ENCODE measurements at regions not wholly inside any gene's neighbourhood (a gene's known extent, or its start where the extent isn't known, plus 50 kb on each side); places are given as distances from the start of the nearest gene placed in this dataset.

DNA sequence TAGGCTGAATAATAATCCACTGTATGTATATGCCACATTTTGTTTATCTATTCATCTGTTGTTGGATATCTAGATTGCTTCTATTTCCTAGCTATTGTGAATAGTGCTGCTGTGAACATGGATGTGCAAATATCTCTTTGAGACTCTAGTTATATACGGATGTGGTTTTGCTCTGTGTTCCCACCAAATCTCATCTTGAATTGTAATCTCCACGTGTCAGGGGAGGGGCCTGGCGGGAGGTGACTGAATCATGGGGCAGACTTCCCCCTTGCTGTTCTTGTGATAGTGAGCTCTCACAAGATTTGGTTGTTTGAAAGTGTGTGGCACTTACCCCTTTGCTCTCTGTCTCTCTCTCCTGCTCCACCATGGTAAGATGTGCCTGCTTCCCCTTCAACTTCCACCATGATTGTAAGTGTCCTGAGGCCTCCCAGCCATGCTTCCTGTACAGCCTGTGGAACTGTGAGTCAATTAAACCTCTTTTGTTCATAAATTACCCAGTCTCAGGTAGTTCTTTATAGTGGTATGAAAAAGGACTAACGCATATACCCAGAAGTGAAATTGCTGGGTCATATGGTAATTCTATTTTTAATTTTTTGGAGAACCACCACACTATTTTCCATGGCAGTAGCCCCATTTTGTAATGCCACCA lies 86.1 kb upstream of the UPP2 start:
- Histone ChIP-seq H3K9ac (ENCODE audit: low read length) (no peak overlapping the region), H3K79me2 (ENCODE audit: insufficient read depth, low read length) (no peaks in the 10 kb centered on the region), H3K27me3 (ENCODE audit: low read length) (no peaks in the 10 kb centered on the region), H3K4me2 (ENCODE audit: low read depth, low read length, poor library complexity, severe bottlenecking) (no peak overlapping the region), H3K27ac (ENCODE audit: low read depth, low read length) (no peak overlapping the region), H3K4me3 (ENCODE audit: insufficient read depth, low read length, poor library complexity, severe bottlenecking) (no peak overlapping the region), H4K20me1 (ENCODE audit: low read depth, low read length) (no peaks in the 10 kb centered on the region), H3K9me2 (replicated peaks; ENCODE audit: insufficient read depth, low read length) (no peaks in the 10 kb centered on the region), H3K9me3 (ENCODE audit: insufficient read depth, low read length) (no peaks in the 10 kb centered on the region), H2AFZ (ENCODE audit: low read depth, low read length, severe bottlenecking) (no peak overlapping the region), H3F3A (ENCODE audit: insufficient read depth) (no peaks in the 10 kb centered on the region), H3K36me3 (ENCODE audit: low read length) (no peaks in the 10 kb centered on the region)
- TF ChIP-seq, protein P1, sequence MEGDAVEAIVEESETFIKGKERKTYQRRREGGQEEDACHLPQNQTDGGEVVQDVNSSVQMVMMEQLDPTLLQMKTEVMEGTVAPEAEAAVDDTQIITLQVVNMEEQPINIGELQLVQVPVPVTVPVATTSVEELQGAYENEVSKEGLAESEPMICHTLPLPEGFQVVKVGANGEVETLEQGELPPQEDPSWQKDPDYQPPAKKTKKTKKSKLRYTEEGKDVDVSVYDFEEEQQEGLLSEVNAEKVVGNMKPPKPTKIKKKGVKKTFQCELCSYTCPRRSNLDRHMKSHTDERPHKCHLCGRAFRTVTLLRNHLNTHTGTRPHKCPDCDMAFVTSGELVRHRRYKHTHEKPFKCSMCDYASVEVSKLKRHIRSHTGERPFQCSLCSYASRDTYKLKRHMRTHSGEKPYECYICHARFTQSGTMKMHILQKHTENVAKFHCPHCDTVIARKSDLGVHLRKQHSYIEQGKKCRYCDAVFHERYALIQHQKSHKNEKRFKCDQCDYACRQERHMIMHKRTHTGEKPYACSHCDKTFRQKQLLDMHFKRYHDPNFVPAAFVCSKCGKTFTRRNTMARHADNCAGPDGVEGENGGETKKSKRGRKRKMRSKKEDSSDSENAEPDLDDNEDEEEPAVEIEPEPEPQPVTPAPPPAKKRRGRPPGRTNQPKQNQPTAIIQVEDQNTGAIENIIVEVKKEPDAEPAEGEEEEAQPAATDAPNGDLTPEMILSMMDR (IDR thresholded peaks at IDR 0.05; ENCODE audit: insufficient read depth, low read length, poor library complexity, severe bottlenecking): no peak
- TF ChIP-seq EZH2phosphoT487 (conservative IDR thresholded peaks at IDR 0.05; ENCODE audit: low read length): no peak

DNA sequence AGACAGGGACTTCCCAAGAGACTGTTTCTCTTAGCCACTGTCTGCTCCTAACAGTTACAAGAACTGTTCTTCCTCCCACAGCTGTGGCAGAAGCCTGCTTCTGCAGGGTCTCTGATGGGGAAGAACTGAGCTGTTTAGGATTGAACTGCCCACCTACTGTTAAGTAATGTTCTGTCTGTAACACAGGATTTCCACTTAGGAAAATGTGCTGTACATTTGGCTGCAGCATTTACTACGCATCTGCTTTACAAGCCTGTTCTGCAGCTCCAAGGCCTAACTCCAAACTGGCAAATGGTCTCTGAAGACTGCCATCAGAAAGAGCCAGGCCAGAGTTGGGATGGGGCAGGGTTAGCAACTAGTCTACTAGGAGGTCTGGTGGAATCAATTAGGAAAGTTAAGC lies 87.8 kb upstream of the UPP2 start:
- no peak overlapping the region for H3K4me2 ChIP-seq (ENCODE audit: low read depth, low read length, poor library complexity, severe bottlenecking)
- no peak overlapping the region for H3K9ac ChIP-seq (ENCODE audit: low read length)
- no peak overlapping the region for H2AFZ ChIP-seq (ENCODE audit: low read depth, low read length, severe bottlenecking)

GRCh38 chr2:158011055-158011771 lies 90.5 kb upstream of the UPP2 start:
- Histone ChIP-seq H3K79me2 (ENCODE audit: insufficient read depth, low read length) (no peaks in the 10 kb centered on the region), H3K27ac (ENCODE audit: low read depth, low read length) (no peak overlapping the region), H3K27me3 (ENCODE audit: low read length) (no peaks in the 10 kb centered on the region), H3K4me3 (ENCODE audit: insufficient read depth, low read length, poor library complexity, severe bottlenecking) (no peak overlapping the region), H4K20me1 (ENCODE audit: low read depth, low read length) (no peaks in the 10 kb centered on the region), H3K9me2 (replicated peaks; ENCODE audit: insufficient read depth, low read length) (no peaks in the 10 kb centered on the region), H3K9ac (ENCODE audit: low read length) (no peak overlapping the region), H3K36me3 (ENCODE audit: low read length) (no peaks in the 10 kb centered on the region), H3K4me2 (ENCODE audit: low read depth, low read length, poor library complexity, severe bottlenecking) (no peak overlapping the region), H3K9me3 (ENCODE audit: insufficient read depth, low read length) (no peaks in the 10 kb centered on the region), H2AFZ (ENCODE audit: low read depth, low read length, severe bottlenecking) (no peak overlapping the region), H3F3A (ENCODE audit: insufficient read depth) (no peaks in the 10 kb centered on the region)
- TF ChIP-seq, protein P1 (IDR thresholded peaks at IDR 0.05; ENCODE audit: insufficient read depth, low read length, poor library complexity, severe bottlenecking): no peak
- TF ChIP-seq EZH2phosphoT487 (conservative IDR thresholded peaks at IDR 0.05; ENCODE audit: low read length): no peak

More for the DNA sequence above, 87.8 kb upstream of the UPP2 start:
- Histone ChIP-seq H3K9me3 (ENCODE audit: insufficient read depth, low read length) (no peaks in the 10 kb centered on the region), H3K36me3 (ENCODE audit: low read length) (no peaks in the 10 kb centered on the region), H4K20me1 (ENCODE audit: low read depth, low read length) (no peaks in the 10 kb centered on the region), H3K4me3 (ENCODE audit: insufficient read depth, low read length, poor library complexity, severe bottlenecking) (no peak overlapping the region), H3K79me2 (ENCODE audit: insufficient read depth, low read length) (no peaks in the 10 kb centered on the region), H3K9me2 (replicated peaks; ENCODE audit: insufficient read depth, low read length) (no peaks in the 10 kb centered on the region), H3F3A (ENCODE audit: insufficient read depth) (no peaks in the 10 kb centered on the region), H3K27me3 (ENCODE audit: low read length) (no peaks in the 10 kb centered on the region), H3K27ac (ENCODE audit: low read depth, low read length) (no peak overlapping the region)
- TF ChIP-seq, protein P1 (IDR thresholded peaks at IDR 0.05; ENCODE audit: insufficient read depth, low read length, poor library complexity, severe bottlenecking): no peak
- TF ChIP-seq EZH2phosphoT487 (conservative IDR thresholded peaks at IDR 0.05; ENCODE audit: low read length): no peak

All from SU-DHL-6 (cell line).